ENCODE measurements at regions not wholly inside any gene's neighbourhood (a gene's known extent, or its start where the extent isn't known, plus 50 kb on each side); places are given as distances from the start of the nearest gene placed in this dataset.
"Not testable (repeated sequence)": the region's sequence is repeated elsewhere in the genome, so short reads cannot be mapped to it uniquely, and the experiment has no call there.

DNA sequence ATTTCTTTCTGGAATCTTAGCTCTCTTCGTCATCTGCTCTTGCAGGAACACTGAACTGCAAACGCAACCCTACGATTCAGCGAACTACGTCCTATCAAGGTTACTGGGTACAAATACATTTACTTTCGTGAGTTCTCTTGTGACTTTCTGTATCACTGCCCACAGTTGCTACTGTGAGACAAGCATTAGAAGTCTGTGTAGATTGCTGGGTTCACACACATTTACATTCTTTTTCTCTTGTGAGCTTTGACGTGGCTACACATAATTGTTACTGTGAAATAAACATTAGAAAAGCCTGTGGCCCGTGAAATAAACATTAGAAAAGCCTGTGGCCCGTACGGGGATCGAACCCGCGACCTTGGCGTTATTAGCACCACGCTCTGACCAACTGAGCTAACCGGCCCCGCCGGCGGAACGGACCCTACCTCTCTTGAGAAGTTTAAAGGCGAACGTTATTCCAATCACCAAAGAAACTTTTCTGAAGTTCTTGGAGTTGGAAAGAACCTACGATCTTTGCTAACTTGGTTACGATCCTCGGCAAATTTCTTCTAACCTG, 61.2 kb upstream of the ZNF322 start:
- not testable (repeated sequence) for DNase-seq (ENCODE audit: low read depth)

DNA sequence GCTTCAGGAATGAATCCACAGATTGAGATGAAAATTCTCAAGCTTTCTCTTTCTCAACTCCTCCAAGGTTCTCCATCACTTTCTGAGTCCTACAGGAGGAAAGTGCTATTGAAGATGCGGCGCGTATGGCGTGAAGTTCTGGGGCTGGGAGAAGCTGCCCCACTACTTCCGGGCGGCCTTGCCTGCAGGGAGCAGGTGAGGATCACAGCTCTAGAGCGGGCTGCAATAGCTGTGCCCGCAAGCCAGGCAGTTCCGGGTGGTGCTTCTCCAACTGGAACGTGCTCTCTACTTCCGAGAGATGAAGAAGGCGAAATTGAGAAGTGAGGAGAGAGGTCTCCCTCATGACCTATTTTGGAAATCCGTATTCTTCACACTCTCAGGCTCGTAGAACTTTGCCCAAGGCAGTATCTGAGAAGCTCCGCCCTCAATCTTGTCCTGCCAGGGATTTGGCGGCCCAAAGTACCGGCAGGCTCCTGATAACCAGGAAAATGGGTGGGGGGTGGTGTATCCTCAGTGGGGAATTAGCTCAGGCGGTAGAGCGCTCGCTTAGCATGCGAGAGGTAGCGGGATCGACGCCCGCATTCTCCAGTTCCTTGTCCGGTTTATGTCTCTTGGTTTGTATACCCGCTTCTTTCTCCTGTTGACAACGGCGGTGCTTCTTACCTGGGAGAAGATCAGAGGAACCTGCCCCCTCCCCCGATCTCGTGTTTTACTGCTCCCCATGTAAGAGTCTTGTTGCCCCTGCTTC, 70.6 kb upstream of the ZNF322 start:
- DNase-seq (ENCODE audit: low read depth): not testable (repeated sequence)

DNA sequence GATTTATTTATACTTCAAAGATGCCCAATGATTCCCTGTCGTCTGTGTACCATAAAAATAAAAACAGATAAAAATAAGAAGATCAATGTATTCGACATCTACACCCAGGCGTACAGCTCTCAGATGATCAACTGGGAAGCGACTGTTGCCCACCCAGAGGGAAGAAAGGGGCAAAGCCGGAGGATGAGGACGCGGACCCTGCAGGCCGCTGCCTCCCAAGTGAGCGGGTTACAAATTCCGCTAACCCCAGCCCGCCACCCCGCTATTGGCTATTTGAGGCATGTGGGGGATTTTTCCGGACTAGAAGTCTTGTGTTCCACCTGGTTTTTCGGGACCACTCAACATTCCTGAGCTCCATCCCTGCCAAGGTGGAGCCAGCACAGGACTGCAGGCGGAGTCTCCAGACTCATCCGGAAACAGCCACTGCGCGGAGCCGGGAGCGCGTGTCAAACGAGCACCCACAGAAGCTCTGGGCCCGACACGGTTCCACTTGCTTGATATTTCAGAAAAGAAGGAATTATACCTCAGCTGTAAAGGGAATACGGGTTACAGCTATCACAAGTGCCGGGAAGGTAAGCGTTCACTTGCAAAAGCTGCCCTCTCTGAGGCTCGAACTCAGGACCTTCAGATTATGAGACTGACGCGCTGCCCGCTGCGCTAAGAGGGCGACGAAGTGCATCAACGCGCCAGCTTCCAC, 75.4 kb upstream of the ZNF322 start:
- not testable (repeated sequence) for DNase-seq (ENCODE audit: low read depth)

DNA sequence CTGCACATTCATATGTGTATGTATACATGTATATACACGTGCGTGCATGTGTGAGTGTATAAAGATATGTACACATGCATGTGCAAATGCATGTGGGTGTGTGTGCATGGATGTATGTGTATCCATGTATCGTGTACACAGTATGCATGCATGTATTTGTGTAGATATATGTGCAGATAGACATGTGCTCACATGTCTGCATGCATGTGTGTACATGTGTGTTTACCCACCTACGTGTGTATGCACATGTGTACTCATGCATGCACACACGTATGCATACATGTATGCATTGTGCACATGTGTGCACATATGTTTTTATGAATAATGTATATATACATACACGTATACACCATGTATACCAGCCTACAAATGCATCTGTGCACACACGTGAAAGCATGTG, 80.3 kb upstream of the ZNF322 start:
- DNase-seq (ENCODE audit: low read depth): no peak

DNA sequence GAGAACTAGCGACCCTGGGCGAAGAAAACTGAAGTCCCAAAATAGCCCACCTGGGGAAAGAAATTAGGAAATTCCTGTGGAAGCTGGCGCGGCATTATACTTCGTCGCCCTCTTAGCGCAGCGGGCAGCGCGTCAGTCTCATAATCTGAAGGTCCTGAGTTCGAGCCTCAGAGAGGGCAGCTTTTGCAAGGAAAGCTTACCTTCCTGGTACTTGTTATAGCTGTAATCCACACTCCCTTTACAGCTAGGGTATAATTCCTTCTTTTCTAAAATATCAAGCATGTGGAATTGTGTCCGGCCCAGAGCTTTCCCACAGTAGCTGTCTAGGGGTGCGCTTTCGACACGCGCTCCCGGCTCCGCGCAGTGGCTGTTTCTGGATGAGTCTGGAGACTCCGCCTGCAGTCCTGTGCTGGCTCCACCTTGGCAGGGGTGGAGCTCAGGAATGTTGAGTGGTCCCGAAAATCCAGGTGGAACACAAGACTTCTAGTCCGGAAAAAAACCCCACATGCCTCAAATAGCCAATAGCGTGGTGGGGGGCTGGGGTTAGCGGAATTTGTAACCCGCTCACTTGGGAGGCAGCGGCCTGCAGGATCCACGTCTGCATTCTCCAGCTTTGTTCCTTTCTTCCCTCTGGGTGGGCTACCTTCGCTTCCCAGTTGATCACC, 83.7 kb upstream of the ZNF322 start:
- DNase-seq (ENCODE audit: low read depth): peak; percentile 63

DNA sequence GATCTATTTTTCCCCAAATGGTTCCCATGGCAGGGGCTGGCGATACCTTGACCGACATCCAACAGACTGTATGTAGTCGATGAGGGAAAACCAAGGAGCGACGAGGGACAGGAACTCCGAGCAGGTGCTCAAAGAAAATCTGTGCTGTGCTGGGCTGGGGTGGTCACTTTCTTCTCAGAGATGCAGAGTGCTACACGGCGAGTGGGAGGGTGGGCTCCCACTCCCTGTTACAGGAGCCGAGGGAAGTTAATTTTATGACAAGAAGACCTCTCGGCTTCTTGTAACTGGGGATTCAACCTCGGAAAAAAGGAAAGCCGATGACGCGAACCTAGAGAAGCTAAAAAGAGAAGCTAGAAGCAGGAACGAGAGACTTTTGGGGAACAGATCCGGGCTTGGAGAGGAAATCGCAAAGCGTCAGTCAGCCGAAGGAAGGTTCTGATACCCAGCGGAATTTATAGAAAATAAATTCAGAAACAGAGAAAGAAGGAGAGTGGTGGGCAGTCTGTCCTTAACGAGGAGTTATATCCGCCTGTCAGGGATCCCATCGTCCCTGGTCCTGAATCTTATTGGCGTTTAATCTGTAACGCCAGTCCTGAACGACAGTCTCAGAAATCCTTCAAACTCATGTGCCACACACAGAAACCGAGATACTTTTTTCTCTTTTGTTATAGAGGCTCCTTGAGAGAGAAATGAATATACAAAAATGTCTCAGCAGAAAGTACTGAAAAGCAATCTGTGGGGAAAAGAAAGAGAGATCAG, 84.6 kb upstream of the ZNF322 start:
- DNase-seq (ENCODE audit: low read depth): no peak

DNA sequence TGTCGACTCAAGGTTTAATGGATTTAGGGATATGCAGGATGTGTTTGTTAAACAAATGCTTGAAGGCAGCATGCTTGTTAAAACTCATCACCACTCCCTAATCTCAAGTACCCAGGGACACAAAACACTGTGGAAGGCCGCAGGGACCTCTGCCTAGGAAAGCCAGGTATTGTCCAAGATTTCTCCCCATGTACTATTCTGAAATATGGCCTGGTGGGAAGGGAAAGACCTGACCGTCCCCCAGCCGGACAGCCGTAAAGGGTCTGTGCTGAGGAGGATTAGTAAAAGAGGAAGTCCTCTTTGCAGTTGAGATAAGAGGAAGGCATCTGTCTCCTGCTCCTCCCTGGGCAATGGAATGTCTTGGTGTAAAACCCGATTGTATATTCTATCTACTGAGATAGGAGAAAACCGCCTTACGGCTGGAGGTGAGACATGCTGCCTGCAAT, 85.3 kb upstream of the ZNF322 start:
- not testable (repeated sequence) for DNase-seq (ENCODE audit: low read depth)

DNA sequence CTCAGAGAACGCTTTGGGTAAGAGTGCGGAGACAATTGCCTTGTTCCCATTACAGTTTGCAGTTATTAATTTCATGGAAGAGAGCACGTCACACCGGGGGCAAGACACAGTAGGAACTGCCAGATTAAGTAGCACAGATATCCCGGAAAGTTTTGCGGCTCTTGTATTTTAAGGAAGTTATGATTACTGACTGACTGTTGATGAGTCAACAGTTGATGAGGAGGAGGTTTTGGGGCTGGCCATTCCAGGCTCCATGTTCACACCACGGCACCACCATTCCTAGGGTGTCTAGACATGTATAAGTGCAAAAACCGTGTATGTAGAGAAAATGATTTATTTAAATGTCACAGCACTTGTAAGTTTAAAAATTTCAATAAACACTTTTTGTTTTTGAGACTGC, 86.4 kb upstream of the ZNF322 start:
- DNase-seq (ENCODE audit: low read depth): not testable (repeated sequence)

DNA sequence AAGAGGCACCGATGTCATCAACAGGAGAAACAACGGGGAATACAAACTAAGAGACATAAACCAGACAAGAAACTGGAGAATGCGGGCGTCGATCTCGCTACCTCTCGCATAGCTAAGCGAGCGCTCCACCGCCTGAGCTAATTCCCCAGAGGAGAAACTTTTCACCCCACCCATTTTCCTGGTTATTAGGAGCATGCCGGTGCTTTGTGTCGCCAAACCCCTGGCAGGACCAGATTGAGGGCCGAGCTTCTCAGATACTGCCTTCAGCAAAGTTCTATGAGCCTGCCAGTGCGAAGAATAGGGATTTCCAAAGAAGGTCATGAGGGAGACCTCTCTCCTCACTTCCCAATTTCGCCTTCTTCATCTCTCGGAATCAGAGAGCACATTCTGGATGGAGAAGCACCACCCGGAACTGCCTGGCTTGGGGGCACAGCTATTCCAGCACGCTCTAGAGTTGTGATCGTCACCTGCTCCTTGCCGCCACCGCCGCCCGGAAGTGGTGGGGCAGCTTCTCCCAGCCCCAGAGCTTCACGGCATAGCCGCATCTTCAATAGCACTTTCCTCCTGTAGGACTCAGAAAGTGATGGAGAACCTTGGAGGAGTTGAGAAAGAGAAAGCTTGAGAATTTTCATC, 89.7 kb upstream of the ZNF322 start:
- DNase-seq (ENCODE audit: low read depth): not testable (repeated sequence)

DNA sequence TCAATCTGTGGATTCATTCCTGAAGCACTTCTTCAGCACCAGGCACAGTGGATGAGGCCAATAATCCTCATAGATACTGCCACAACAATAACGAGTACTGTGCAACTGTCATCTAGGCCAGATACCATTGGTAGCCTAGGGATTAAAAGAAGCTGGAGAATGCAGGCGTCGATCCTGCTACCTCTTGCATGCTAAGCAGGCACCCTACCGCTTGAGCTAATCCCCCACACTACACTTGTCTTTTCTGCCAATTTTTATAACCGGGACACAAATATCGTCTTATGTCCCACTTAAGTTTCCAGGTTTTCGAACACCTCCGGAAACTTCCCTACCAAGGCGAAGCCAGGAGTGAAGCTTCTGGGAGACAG, 90.2 kb upstream of the ZNF322 start:
- not testable (repeated sequence) for DNase-seq (ENCODE audit: low read depth)

DNA sequence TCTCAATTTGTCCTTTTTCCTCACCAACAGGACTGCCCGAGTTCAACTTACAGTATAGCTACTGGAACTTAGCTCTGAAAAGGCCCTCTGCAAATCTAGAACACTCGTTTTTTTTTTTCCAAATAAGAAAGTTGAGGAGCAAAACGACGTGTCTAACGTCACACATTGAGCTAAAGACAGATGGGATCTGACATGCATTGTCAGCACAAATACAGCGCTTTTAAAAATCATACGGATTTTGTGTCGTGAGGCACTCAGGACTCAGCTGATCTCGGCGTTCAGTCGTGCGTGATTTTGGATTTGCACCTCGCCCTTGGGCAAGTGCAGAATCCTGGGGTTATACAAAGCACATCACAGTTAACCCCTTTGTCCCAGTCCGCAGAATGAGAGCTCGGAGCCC, 94.7 kb upstream of the ZNF322 start:
- no peak for DNase-seq (ENCODE audit: low read depth)

DNA sequence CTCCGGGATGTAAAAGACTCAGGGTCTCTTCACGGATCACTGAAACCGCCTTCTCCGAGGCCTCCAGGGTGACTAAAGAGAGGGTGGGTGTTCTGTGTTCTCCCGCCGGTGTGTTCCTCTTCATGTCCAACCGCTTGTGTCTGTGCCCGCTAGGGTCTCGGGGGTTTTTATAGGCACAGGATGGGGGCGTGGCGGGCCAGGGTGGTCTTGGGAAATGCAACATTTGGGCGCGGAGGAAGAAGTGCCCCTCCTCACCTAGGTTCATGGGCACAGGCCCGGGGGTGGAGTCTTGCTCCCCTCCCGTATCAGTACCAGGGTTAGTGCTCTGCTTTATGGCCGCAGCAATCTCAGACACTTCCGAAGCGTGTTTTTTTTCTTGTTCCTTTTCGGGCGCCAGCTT, 95.3 kb upstream of the ZNF322 start:
- DNase-seq (ENCODE audit: low read depth): not testable (repeated sequence)

DNA sequence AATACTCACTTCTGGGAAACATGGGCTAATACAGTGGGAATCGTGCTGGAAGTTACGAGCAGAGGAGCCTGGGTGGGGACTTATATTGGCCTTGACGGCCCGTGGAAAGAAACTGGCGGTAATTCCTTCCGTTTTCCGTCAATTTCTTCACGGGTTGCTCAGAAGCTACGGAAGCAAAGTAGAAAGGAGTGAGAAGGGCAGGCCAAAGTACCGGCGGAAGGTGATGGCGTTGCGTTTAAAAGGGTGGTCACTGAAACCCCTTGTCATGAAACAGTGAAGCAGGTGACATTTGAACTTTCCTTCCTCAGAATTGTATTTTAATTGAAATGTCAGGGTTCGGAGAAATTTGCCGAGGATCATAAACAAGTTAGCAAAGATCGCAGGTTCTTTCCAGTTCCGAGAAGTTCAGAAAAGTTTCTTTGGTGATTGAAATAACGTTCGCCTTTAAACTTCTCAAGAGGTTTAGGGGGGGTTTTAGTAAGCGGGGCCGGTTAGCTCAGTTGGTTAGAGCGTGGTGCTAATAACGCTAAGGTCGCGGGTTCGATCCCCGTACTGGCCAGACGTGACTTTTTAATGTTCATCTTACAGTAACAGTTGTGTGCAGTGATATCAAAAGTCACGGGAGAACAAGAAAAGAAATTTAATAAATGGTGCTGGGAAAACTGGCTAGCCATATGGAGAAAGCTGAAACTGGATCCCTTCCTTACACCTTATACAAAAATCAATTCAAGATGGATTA, 96.7 kb upstream of the ZNF322 start:
- peak; percentile 13 for DNase-seq (ENCODE audit: low read depth)

DNA sequence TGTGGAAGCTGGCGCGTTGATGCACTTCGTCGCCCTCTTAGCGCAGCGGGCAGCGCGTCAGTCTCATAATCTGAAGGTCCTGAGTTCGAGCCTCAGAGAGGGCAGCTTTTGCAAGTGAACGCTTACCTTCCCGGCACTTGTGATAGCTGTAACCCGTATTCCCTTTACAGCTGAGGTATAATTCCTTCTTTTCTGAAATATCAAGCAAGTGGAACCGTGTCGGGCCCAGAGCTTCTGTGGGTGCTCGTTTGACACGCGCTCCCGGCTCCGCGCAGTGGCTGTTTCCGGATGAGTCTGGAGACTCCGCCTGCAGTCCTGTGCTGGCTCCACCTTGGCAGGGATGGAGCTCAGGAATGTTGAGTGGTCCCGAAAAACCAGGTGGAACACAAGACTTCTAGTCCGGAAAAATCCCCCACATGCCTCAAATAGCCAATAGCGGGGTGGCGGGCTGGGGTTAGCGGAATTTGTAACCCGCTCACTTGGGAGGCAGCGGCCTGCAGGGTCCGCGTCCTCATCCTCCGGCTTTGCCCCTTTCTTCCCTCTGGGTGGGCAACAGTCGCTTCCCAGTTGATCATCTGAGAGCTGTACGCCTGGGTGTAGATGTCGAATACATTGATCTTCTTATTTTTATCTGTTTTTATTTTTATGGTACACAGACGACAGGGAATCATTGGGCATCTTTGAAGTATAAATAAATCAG, 106.8 kb upstream of the ZNF322 start:
- DNase-seq (ENCODE audit: low read depth): not testable (repeated sequence)

DNA sequence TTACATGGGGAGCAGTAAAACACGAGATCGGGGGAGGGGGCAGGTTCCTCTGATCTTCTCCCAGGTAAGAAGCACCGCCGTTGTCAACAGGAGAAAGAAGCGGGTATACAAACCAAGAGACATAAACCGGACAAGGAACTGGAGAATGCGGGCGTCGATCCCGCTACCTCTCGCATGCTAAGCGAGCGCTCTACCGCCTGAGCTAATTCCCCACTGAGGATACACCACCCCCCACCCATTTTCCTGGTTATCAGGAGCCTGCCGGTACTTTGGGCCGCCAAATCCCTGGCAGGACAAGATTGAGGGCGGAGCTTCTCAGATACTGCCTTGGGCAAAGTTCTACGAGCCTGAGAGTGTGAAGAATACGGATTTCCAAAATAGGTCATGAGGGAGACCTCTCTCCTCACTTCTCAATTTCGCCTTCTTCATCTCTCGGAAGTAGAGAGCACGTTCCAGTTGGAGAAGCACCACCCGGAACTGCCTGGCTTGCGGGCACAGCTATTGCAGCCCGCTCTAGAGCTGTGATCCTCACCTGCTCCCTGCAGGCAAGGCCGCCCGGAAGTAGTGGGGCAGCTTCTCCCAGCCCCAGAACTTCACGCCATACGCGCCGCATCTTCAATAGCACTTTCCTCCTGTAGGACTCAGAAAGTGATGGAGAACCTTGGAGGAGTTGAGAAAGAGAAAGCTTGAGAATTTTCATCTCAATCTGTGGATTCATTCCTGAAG, 111.6 kb upstream of the ZNF322 start:
- not testable (repeated sequence) for DNase-seq (ENCODE audit: low read depth)

DNA sequence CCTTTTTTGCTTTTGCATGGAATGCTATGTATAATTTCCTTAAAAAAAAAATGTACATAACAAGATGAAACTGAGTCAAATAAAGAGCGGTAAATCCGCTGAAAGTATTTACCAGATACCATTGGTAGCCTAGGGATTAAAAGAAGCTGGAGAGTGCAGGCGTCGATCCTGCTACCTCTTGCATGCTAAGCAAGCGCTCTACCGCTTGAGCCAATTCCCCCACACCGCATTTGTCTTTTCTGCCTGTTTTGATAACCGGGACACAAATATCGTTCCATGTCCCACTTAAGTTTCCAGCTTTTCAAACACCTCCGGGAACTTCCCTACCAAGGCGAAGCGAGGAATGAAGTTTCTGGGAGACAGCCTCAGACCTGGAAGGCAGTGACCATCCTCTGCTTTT, 113.9 kb upstream of the ZNF322 start:
- DNase-seq (ENCODE audit: low read depth): not testable (repeated sequence)

DNA sequence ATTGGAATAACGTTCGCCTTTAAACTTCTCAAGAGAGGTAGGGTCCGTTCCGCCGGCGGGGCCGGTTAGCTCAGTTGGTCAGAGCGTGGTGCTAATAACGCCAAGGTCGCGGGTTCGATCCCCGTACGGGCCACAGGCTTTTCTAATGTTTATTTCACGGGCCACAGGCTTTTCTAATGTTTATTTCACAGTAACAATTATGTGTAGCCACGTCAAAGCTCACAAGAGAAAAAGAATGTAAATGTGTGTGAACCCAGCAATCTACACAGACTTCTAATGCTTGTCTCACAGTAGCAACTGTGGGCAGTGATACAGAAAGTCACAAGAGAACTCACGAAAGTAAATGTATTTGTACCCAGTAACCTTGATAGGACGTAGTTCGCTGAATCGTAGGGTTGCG, 121.0 kb upstream of the ZNF322 start:
- DNase-seq (ENCODE audit: low read depth): not testable (repeated sequence)

DNA sequence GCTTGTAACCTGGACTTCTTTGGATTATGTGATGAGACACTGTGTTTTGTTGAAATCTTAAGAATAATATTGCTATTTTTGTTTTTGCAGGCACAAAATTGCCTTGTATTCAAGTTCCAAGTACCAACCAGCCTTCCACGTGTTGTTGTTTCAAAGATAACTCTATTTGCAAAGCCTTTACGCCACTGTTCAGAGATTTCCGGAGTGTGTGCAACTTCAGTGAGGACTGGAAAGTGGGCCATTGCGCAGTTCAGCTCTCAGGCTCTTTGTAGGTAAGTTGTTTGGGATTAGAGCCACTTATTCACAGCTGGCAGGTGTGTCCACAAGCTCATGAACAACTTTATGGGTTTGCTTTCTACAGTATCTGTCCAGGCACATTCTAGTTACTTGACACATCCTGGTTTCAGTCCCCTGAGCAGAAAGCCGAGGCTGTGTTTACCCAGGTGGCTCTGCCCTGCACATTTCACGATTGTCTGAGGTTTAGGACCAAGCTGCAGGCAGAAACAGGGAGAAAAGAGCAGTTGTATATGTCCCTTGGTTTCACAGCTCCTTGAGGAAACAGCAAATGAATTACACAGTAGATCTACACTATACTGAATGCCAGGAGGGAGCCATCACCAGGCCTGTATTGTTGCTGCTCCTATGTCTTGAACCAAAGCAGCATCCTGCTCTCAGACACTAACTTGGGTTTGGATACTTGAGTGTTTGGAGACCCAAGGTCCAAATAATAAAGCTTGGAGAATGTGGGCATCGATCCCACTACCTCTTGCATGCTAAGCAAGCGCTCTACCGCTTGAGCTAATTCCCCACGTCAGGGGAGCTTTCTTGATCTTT, 136.1 kb upstream of the ZNF322 start:
- not testable (repeated sequence) for DNase-seq (ENCODE audit: low read depth)
